ENCODE measurements at regions not wholly inside any gene's neighbourhood (a gene's known extent, or its start where the extent isn't known, plus 50 kb on each side); places are given as distances from the start of the nearest gene placed in this dataset.
A peak's percentile ranks its signal among the peaks of the same experiment; 100 is the strongest.

DNA sequence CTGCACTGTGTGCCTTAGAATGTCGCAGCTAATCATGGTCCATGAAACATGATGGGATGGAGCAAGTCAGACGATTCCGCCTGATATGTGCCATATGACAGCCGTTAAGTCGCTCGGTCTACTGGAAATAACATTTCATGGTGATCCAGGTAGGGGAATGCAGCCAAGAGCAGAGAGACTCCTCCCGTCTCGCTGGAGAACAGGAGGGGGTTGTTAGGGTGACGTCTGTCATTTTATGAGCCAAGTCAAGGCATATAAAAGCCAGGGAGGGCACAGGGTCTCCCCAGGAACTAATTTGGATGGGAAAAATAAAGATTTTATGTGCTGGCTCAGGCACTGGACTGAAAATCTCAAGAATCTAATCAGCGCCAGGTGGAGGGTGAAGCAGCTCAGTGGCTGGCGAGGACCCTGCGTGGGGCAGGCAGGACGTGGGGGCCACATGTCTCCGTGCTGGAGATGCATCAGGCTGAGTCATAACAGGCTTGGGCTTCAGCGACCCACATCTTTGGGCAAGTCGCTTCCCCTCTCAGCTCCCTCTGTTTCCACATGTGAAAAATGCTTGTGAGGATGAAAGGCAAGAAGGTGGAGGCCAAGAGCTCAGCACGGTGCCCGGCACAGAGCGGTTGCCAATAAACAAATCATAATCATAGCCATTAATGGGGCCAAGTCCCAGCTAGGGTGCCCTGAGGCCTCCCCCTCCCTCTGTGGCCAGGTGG lies 234.6 kb downstream of the ANKRD60 start:
- intact Hi-C loops (cut with DNase I; ENCODE audit: low total_unique reads) (no loop called here), in situ Hi-C loops (cut with MboI; ENCODE audit: low sequenced_read_pairs in 4 of 4) (no loop called here)
- Histone ChIP-seq H3K4me3 (no peak overlapping the region), H3K9me3 (no peaks in the 10 kb centered on the region), H3K27ac (no peak overlapping the region), H3K27me3 (no peaks in the 10 kb centered on the region), H3K4me1 (peaks cover 0 to 1% of the 10 kb centered on the region in 2 donors), H3K36me3 (no peaks in the 10 kb centered on the region)
- ATAC-seq (no peak), DNase-seq (no peak)
- TF ChIP-seq, protein P1, sequence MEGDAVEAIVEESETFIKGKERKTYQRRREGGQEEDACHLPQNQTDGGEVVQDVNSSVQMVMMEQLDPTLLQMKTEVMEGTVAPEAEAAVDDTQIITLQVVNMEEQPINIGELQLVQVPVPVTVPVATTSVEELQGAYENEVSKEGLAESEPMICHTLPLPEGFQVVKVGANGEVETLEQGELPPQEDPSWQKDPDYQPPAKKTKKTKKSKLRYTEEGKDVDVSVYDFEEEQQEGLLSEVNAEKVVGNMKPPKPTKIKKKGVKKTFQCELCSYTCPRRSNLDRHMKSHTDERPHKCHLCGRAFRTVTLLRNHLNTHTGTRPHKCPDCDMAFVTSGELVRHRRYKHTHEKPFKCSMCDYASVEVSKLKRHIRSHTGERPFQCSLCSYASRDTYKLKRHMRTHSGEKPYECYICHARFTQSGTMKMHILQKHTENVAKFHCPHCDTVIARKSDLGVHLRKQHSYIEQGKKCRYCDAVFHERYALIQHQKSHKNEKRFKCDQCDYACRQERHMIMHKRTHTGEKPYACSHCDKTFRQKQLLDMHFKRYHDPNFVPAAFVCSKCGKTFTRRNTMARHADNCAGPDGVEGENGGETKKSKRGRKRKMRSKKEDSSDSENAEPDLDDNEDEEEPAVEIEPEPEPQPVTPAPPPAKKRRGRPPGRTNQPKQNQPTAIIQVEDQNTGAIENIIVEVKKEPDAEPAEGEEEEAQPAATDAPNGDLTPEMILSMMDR (IDR thresholded peaks at IDR 0.05 in 4 of 5, conservative IDR thresholded peaks at IDR 0.05 in 1 of 5) = no peak
- no peak for TF ChIP-seq POLR2A (IDR thresholded peaks at IDR 0.05)

DNA sequence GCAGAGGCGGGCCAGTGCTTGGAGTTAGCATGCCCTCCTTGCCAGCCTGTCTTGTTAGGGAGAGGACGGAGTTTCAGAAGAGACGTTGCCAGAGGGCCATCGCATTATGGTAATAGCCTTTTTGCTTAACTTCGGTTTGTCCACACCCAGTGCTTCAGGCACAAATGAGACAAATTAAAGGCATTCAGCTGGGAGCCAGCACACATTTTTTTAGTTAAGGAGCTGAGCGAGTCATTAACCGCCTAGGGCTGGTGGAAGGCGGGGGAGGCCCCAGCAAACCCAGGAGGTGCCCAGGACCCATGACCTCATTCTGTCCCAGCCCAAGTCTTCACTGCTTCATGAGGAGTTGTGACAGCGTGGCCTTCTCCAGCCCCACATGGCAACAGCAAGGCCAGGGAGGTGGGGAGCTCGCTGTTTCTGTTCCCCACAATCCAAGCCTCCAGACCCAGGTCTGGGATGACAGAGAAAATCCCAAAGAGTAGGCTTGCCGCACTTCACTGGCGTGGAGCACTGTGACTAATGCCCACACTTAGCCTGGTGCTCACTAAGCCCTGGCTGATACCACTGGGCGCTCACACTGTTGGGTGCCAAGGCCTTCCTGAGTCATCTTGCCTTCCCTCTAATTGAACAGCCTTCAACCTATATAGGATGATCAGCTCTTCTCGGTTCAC lies 237.1 kb downstream of the ANKRD60 start:
- H3K36me3 ChIP-seq = no peaks in the 10 kb centered on the region
- ATAC-seq (peak in 1 of 2 donors; percentile 20), DNase-seq (no peak)
- no peak overlapping the region for H3K4me3 ChIP-seq
- TF ChIP-seq, protein P1 (IDR thresholded peaks at IDR 0.05 in 4 of 5, conservative IDR thresholded peaks at IDR 0.05 in 1 of 5) = no peak
- no peak for TF ChIP-seq POLR2A (IDR thresholded peaks at IDR 0.05)
- intact Hi-C loops (cut with DNase I; ENCODE audit: low total_unique reads) (no loop called here), in situ Hi-C loops (cut with MboI; ENCODE audit: low sequenced_read_pairs in 4 of 4) (no loop called here)
- H3K9me3 ChIP-seq = no peaks in the 10 kb centered on the region
- no peak overlapping the region for H3K27ac ChIP-seq
- H3K4me1 ChIP-seq = no peaks in the 10 kb centered on the region
- no peaks in the 10 kb centered on the region for H3K27me3 ChIP-seq

DNA sequence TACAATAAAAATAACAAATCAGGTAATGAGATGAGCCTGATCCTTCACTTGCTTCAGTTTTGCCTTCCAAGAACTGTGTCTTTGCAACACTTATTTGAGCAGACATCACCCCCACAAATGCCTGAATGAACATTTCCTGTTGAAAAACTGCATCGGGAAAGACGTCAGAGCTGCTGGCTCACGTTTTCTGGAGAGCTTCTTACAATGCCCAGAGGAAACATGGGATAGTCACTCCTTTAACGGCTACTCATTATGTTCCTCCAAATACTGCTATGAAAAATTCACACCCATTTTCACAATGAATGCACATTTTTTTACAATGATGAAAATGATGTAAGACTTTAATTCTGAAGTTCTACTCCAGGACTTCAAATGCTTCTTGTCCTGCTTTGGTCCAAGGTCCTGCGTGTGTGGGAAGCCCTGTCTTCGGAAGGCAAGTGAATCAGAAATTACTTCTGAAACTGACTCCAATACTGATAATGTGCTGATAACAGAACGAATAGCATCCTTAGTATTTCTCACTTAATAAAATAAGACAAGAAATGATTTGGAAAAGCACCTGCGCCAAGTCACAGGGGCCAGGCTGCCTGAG lies 238.0 kb downstream of the ANKRD60 start:
- Histone ChIP-seq H3K27ac (no peak overlapping the region), H3K4me1 (no peaks in the 10 kb centered on the region), H3K27me3 (no peaks in the 10 kb centered on the region), H3K4me3 (no peak overlapping the region), H3K36me3 (no peaks in the 10 kb centered on the region), H3K9me3 (no peaks in the 10 kb centered on the region)
- intact Hi-C loops (cut with DNase I; ENCODE audit: low total_unique reads) = no loop called here
- ATAC-seq (peak; percentile 21 to 42), DNase-seq (no peak)
- in situ Hi-C loops (cut with MboI; ENCODE audit: low sequenced_read_pairs in 4 of 4) = no loop called here
- no peak for TF ChIP-seq POLR2A (IDR thresholded peaks at IDR 0.05)
- TF ChIP-seq, protein P1 (IDR thresholded peaks at IDR 0.05 in 4 of 5, conservative IDR thresholded peaks at IDR 0.05 in 1 of 5) = no peak

DNA sequence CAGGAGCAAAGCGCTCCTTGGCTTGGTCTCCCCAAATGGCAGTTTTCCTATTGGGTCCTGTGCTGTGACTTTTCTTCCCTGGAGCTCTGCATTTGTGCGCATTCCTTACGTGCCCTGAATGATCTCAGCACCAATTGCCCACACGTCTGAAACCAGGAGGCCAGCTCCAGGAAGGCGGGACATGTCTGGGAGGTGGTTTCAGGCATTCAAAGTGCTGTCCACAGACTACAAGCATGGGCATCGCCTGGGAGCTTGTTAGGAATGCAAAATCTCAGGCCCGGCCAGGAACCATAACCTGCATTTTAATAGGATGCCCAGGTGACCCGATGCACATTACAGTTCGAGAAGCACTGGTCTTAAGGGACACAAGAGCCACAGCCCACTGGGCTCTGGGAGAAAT lies 239.6 kb downstream of the ANKRD60 start:
- Histone ChIP-seq H3K9me3 (no peaks in the 10 kb centered on the region), H3K27ac (no peak overlapping the region), H3K4me1 (no peaks in the 10 kb centered on the region), H3K27me3 (no peaks in the 10 kb centered on the region), H3K36me3 (no peaks in the 10 kb centered on the region), H3K4me3 (no peak overlapping the region)
- no peak for TF ChIP-seq POLR2A (IDR thresholded peaks at IDR 0.05)
- TF ChIP-seq, protein P1 (IDR thresholded peaks at IDR 0.05 in 4 of 5, conservative IDR thresholded peaks at IDR 0.05 in 1 of 5) = no peak
- DNase-seq = no peak
- ATAC-seq = no peak
- in situ Hi-C loops (cut with MboI; ENCODE audit: low sequenced_read_pairs in 4 of 4) (no loop called here), intact Hi-C loops (cut with DNase I; ENCODE audit: low total_unique reads) (no loop called here)
